Osteoblast (primary cell): ENCODE measurements at regions not wholly inside any gene's neighbourhood (a gene's known extent, or its start where the extent isn't known, plus 50 kb on each side); places are given as distances from the start of the nearest gene placed in this dataset.

ENCODE experiments used
- DNase-seq: peaks from one replicate; pipeline ENCODE4 v3.0.0; 2011; ENCODE audit warnings: low spot score, mixed read lengths; ENCODE audit not compliant: insufficient read length; ENCODE audit errors: missing footprints
- H2AFZ ChIP-seq: 2 replicates; pipeline ENCODE4 v1.6.0; 2011; ENCODE audit warnings: mild to moderate bottlenecking, low read length
- H3K27ac ChIP-seq: 2 replicates; pipeline ENCODE4 v1.5.1; 2011; ENCODE audit warnings: mild to moderate bottlenecking, low read depth, low read length, moderate library complexity
- H3K27me3 ChIP-seq: 2 replicates; pipeline ENCODE4 v1.6.0; 2012; ENCODE audit warnings: mild to moderate bottlenecking, control low read depth, inconsistent platforms, low read length, moderate library complexity; ENCODE audit not compliant: insufficient read depth
- H3K36me3 ChIP-seq: 2 replicates; pipeline ENCODE4 v1.5.1; 2011; ENCODE audit warnings: mild to moderate bottlenecking, low read length, control low read depth, moderate library complexity; ENCODE audit not compliant: insufficient read depth
- H3K4me1 ChIP-seq: 2 replicates; pipeline ENCODE4 v1.5.1; 2011; ENCODE audit warnings: mild to moderate bottlenecking, low read length, control low read depth, moderate library complexity; ENCODE audit not compliant: insufficient read depth
- H3K4me2 ChIP-seq: 2 replicates; pipeline ENCODE4 v1.6.0; 2011; ENCODE audit warnings: mild to moderate bottlenecking, low read length; ENCODE audit not compliant: insufficient read depth
- H3K4me3 ChIP-seq: fragments of 200-600 bp; sonication (generic); 3 replicates; pipeline ENCODE4 v1.5.1; 2012; ENCODE audit warnings: mild to moderate bottlenecking, low read length, inconsistent platforms; ENCODE audit not compliant: insufficient read depth
- H3K79me2 ChIP-seq: 2 replicates; pipeline ENCODE4 v1.6.0; 2012; ENCODE audit warnings: mild to moderate bottlenecking, low read length, control low read depth, inconsistent platforms; ENCODE audit not compliant: insufficient read depth
- H3K9me3 ChIP-seq: 2 replicates; pipeline ENCODE4 v1.5.1; 2011; ENCODE audit warnings: low read depth, low read length, control low read depth
- H4K20me1 ChIP-seq: 2 replicates; pipeline ENCODE4 v1.6.0; 2012; ENCODE audit warnings: mild to moderate bottlenecking, low read length, control low read depth; ENCODE audit not compliant: insufficient read depth
- CTCF ChIP-seq: IDR thresholded peaks from 2 replicates; pipeline ENCODE4 v1.5.1; 2011; ENCODE audit warnings: mild to moderate bottlenecking, low read depth, low read length, moderate library complexity; ENCODE audit errors: extremely low read depth

GRCh38 chr22:26979294-26979693 is 321.9 kb downstream of the MIAT start:
- Histone ChIP-seq H3K79me2 (no peaks in the 10 kb centered on the region), H4K20me1 (no peaks in the 10 kb centered on the region), H3K9me3 (no peaks in the 10 kb centered on the region), H2AFZ (no peak overlapping the region), H3K4me2 (no peak overlapping the region), H3K4me1 (no peaks in the 10 kb centered on the region), H3K27ac (no peak overlapping the region), H3K27me3 (peaks cover 9% of the 10 kb centered on the region), H3K36me3 (no peaks in the 10 kb centered on the region), H3K4me3 (no peak overlapping the region)
- TF ChIP-seq CTCF: no peak
- no peak for DNase-seq

GRCh38 chr22:26981111-26981510 is 323.7 kb downstream of the MIAT start:
- H3K36me3 ChIP-seq: no peaks in the 10 kb centered on the region
- H2AFZ ChIP-seq: no peak overlapping the region
- H3K27me3 ChIP-seq: peaks cover 12% of the 10 kb centered on the region
- H4K20me1 ChIP-seq: no peaks in the 10 kb centered on the region
- no peak overlapping the region for H3K4me2 ChIP-seq
- no peaks in the 10 kb centered on the region for H3K79me2 ChIP-seq
- no peaks in the 10 kb centered on the region for H3K9me3 ChIP-seq
- H3K4me3 ChIP-seq: no peak overlapping the region
- no peak for DNase-seq
- no peak for TF ChIP-seq CTCF
- H3K27ac ChIP-seq: no peak overlapping the region
- H3K4me1 ChIP-seq: no peaks in the 10 kb centered on the region

GRCh38 chr22:26981541-26981940 is 324.2 kb downstream of the MIAT start:
- Histone ChIP-seq H3K36me3 (no peaks in the 10 kb centered on the region), H4K20me1 (no peaks in the 10 kb centered on the region), H3K79me2 (no peaks in the 10 kb centered on the region), H3K4me1 (no peaks in the 10 kb centered on the region), H3K9me3 (no peaks in the 10 kb centered on the region), H2AFZ (no peak overlapping the region), H3K4me2 (no peak overlapping the region), H3K4me3 (no peak overlapping the region), H3K27ac (no peak overlapping the region), H3K27me3 (peaks cover 12% of the 10 kb centered on the region)
- no peak for DNase-seq
- TF ChIP-seq CTCF: no peak

- DNase-seq: no peak
Observed at GRCh38 chr22:26983311-26983710, 325.9 kb downstream of the MIAT start.

More at GRCh38 chr22:26983311-26983710, 325.9 kb downstream of the MIAT start:
- Histone ChIP-seq H4K20me1 (no peaks in the 10 kb centered on the region), H3K27ac (no peak overlapping the region), H3K4me2 (no peak overlapping the region), H3K4me3 (no peak overlapping the region), H3K27me3 (peaks cover 19% of the 10 kb centered on the region), H3K9me3 (no peaks in the 10 kb centered on the region), H3K4me1 (no peaks in the 10 kb centered on the region), H3K79me2 (no peaks in the 10 kb centered on the region), H2AFZ (no peak overlapping the region), H3K36me3 (no peaks in the 10 kb centered on the region)
- TF ChIP-seq CTCF: no peak
